GM18517 (cell line): ENCODE measurements at regions not wholly inside any gene's neighbourhood (a gene's known extent, or its start where the extent isn't known, plus 50 kb on each side); places are given as distances from the start of the nearest gene placed in this dataset.
"Not testable (repeated sequence)": the region's sequence is repeated elsewhere in the genome, so short reads cannot be mapped to it uniquely, and the experiment has no call there.

Experiments used
- ATAC-seq: cut with Tn5 transposase; IDR thresholded peaks from one replicate; pipeline ENCODE4 v1.9.1; 2021; ENCODE audit warnings: mild to moderate bottlenecking, moderate library complexity; ENCODE audit not compliant: unreplicated experiment

DNA sequence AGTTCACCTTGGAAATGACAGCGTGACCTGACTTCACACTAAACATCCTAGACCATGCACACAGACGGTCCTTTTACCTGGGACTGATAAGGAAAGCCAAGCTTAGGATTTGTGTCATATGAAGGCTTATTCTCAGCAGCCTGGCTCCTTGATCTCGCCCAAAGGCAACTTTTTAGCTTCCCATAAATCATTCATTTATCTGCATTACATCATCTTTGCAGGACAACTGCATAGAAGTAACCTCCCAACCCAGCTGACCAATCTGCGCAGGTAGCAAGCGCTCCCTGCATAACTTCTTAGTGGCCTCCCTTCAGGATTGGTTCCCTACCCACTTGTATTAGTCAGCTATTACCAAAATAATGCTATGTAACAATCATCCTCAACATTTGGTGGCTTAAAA is 389.9 kb upstream of the PROK2 start:
- ATAC-seq, result no peak

DNA sequence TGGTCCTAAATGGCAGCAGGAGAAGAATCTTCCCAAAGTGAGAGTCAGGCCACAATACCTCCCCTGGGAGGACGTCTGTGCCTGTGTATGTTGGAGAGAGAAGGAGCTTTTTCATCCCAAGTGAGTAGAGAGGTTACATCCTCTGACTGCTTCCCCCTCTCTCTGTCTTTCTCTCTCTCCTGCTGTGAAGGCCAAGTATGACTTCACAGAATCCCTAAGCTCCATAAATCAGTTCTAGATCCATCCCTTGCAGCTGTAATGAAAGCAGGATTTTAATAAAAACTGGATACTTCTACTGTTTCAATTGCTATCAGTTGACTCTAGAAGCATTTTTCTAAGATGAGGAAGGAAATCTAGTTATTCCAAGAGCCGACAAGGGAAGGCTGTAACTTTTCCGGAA is 389.1 kb upstream of the PROK2 start:
- no peak for ATAC-seq

DNA sequence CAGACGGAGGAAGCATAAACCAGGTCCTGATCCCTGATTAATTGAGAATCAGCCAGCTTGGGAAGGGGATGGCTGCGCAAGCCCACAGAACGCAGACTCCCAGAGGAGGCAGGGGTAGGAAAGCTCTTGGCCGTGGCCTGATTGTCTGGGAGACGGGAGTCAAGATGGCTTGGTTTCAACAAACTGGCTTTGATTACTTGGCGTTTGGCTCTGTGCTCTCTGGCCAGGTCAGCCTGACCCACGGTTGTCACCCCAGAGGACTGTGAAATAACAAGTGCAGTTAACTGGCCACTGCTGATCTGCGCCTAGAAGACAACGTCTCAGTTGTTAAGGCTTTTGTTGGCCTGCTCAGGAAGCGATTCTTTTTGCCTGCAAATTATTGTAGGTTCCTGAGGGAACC is 387.0 kb upstream of the PROK2 start:
- ATAC-seq, result no peak

DNA sequence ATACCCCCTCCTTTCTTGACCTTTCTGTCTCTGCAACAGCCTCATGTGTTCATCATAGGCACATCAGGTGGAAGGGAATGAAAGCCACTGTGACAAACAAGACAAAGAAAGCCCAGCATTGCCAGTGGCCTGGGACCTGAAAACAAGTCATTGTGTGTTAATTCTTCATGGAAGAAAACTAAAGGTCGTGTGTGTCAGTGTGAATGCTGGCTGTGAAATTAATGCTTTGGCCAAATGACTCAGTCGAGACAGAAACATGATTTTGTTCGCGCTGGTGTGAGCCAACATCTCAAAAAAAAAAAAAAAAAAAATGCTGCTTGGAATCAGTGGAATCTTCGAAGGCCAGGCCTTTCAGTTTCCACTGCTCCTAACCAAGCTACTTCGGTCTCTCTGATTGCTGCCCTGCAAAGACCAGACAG is 386.5 kb upstream of the PROK2 start:
- no peak for ATAC-seq

DNA sequence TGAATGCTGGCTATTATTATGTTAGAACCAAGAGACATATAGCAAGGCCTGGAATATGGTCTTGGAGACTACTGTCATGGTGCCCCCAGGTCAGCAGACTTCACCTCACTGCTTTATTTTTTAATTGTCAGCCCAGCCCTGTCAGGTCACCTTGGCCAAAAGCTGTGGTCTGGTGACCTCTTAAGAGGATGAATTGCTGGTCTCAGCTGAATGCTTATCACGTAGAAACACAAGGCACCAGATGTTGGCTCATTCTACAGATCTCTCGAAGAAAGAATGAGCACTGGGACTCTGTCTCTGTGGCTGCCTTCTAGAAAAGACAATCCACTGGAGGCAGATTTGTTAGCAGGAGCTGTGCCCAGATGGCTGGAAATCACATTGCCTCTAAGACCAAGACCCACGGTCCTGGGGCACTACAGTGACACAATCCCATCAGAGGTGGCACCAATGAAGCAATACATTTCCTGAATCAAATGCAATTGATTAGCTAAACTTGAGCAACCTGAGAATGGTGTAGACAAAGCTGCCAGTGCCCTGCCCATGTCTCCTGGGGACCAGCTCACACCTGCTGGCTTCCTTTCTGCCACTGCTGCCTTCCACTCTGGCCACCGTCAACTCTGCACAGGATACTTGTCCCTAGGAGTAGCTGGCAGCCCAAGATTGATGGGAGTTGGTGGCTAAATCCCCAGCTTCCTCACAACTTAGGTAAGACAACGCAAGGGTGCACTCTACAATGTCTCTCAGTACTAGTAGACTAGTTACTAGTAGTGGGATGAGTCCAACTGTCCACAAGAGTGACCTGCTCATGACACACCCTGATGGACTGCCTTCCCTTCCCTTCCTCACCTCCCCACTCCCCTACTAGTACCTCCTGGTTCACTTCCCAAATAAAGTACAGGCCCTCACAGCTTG is 384.9 kb upstream of the PROK2 start:
- ATAC-seq, result no peak

DNA sequence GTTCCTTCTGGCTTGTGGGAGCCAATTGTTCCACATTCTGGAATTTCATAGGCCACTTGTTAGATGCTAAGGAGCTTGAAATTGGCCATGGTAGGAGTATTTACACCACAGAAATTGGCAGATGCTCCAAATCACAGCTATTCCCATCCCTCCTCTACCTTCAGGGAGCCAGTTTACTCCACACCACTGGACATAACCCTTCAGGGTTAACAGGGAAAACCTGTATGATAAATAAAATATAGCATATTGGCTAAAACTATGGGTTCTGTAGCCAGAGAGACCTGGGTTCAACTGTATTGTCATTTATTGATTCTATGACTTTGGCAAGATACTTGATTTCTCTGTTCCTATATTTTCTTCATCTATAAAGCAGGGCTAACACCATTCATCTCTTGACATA is 384.2 kb upstream of the PROK2 start:
- no peak for ATAC-seq

DNA sequence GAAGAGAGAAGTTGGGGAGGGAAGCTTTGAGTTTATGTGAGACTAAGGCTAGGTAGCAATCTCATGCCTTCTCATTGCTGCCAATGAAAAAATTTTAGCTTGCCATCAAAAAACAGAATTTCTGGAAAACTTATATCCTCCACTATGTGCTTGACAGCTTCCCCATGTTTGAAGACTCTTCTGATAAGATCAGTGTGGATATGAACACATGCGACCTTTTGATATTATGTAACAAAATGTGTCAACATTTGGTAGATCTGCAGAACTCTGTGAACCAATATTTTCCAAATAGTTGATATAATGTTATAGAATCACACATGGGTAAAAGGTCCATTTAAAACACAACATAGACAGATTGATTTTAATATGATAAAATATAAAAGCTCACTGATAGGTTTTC is 380.9 kb upstream of the PROK2 start:
- no peak for ATAC-seq

DNA sequence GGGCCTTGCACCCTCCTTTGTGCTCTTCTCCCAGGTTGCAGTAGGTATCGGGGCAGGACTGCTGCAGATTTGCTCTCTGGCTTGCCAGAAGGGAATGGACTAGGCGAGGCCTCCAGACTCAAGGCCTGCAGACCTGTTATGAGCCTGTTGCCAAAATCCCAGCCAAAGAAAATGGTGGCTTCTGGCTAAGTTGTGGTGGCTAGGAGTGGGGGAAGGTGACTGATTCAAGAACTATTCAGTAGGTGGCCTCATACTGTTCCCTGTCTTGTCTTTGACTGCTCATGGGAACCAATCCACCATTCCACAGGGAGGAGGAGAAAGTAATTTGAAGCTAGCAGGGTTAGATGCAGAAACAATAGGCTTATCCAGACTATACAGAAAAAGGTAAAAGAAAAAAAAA is 380.4 kb upstream of the PROK2 start:
- no peak for ATAC-seq

DNA sequence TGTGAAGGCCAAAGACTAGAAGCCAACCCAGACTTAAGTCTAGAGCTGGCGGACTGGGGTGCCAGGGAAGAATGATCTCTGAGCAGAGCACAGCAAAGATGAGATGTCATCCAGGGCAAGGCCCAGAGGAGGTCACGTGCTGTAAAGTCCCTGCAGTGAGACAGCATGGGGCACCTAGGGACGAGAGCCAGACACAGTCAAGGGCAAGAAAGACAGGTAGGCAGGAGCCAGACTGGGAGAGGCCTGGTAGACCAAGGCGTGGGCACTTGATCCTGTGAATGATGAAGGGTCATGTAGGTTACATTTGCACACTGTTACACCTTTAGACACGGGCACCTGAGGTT is 379.7 kb upstream of the PROK2 start:
- no peak for ATAC-seq

DNA sequence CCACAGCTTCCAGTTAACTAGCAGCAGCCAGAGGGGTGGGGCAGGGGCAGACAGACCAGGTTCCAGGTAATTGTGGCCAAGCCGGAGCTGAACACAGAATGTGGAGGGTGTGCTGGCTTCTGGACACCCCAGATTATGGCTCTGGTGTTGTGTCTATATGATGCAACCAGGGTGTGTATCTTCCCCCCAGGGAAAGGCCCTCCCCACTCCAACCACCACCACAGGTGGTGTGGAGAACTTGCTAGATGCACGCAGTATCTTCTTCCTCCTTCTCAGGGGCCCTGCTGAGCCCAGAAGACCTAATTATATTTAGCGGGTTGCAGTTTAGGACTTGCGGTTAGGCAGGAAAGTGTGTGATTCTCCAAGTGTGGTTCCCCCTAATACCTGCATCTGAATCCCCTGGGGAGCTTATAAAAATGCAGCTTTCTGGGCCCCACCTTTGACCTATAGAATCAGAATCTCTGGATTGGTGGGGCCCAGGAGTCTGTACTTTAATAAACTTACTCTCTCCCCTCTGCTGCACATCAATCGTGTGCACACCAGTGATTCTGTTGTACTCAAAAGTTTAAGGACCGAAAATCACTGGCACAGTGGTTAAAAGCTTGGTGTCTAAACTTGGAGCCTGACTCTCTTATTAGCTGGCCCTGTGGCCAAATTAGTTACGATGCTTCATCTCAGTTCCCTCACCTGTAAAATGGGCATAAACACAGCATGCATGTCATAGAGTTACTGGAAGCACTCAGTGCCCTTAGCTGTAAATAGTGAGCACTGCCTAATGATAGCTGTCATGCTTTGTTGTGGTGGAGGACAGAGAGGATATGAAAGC is 379.1 kb upstream of the PROK2 start:
- ATAC-seq, result peak; percentile 87

DNA sequence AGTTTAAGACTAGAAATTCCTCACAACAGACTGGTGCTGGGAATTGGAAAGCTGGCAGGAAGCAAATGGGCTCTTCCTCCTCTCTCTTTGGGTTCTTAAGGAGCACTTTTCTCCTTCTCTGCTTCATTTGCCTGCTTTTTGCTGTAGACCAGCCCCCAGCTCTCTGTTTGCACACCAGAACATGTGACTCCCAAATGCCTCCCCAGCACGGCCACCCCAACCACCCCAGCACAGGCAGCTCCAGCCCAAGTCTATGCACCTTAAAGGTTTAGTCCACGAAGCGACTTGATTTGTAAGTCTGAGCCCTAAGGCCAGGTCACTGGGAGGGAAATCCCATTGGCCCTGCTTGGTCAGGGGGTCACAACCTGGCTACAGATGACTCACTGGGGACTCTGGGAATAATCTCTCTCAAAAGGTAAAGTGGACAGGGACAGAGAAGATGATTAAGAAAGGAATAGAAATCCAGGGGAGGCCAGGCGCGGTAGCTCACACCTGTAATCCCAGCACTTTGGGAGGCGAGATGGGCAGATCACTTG is 377.8 kb upstream of the PROK2 start:
- no peak for ATAC-seq

DNA sequence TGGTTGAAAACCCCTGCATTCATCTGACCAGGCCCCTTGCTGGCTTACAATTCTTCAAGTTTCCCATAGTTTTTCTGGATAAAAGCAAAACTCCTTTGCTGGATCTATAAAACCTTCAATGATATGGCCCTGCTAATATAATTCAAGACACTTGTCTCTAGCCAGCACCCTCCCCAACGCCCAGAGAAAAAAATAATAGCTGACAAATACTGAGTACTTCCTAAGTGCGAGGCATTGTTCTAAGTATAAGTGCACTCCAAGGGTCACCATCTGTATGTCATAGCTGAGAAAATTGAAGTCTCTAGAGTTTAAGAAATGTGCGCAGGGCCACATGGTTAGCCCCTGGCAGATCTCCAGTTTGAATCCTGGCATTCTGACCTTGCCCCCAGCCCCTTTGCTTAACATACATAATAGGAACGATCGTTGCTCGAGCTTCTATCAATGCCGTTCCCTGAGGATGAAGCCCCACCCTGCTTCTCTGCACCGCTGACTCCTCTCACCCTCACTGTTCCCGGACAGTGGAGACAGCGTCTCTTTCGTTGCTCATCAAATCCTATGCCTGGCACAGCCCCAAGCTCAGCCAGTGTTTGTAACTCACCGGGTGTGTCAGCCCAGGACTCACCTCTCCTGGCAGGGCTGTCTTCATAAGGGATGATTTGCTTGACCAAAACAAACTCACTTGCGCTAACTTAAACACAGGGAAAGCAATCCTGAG is 377.1 kb upstream of the PROK2 start:
- no peak for ATAC-seq

DNA sequence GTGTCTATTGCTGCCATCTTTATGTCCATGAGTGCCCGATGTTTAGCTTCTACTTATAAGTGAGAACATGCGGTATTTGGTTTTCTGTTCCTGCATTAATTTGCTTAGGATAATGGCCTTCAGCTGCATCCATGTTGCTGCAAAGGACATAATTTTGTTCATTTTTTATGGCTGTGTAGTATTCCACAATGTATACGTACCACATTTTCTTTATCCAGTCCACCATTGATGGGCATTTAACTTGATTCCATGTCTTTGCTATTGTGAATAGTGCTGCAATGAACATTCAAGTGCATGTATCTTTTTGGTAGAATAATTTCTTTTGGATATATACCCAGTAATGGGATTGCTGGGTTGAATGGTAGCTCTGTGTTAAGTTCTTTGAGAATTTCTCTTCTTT is 376.3 kb upstream of the PROK2 start:
- not testable (repeated sequence) for ATAC-seq

DNA sequence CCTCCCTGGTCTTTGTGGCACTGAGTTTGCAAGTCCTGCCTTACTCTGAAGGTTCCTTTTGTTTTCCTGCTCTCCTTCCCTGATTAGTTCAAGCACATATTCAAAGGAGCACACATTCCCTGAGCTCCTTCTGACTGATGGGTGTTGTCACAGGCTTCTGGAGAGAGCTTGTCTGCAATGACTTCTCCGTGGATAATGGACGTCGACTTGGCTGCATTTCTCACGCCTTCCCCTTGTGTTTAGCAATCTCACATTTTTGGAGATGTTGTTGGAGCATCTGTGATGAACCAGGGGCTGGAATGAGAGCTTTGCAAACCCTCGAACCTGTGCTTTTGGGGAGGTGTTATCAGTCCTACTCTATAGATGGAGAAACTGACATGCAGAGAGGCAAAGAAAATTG is 375.4 kb upstream of the PROK2 start:
- ATAC-seq, result no peak

DNA sequence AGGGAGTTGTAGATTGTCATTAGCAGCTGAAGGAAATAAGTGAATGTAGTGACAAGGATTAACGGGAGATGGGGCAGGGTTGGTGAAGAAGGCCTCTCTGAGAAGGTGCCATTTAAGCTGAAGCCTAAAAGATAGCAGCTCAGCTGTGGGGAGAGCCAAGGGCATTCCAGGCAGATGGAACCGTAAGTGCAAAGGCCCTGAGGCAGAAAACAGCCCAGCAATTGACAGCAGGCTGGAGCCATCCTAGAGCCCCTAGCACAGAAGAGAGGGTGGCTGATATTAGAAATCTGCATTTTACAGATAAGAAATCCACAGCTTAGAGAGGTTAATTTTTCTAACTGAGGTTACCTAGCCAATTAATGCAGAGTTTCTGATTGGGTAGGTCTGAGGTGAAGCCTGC is 374.5 kb upstream of the PROK2 start:
- no peak for ATAC-seq

DNA sequence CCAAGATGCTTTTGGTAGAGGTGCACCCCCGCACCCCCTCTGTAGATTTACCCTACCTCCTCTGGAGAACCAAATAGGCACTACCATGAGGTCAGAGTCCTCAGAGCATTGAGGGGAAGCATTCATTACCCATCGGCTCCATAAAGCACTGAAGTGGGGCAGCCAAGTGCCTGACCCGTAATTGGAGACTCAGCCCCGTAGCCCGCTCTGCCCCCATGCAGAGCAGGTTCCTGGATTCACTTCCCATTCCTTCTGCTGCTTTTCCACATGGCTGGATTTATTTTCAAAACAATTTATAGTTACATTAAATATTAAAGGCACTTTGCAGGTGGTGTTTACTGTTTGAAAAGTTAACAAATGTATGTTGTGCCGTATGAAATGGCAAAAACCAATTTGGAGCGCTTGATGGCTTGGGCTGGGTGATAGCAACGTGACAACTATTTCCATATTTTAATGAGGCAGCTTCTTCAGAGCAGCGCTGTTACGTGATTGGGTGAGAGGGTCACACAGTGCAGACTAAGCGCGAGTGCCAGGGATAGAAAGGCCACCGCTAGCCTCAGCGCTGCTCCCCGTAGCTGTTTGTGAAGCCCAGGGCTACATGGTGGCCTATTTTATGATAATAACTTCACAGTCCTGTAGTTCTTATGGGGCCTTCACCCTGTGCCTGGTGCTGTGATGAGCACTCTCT is 373.8 kb upstream of the PROK2 start:
- peak; percentile 7 for ATAC-seq

DNA sequence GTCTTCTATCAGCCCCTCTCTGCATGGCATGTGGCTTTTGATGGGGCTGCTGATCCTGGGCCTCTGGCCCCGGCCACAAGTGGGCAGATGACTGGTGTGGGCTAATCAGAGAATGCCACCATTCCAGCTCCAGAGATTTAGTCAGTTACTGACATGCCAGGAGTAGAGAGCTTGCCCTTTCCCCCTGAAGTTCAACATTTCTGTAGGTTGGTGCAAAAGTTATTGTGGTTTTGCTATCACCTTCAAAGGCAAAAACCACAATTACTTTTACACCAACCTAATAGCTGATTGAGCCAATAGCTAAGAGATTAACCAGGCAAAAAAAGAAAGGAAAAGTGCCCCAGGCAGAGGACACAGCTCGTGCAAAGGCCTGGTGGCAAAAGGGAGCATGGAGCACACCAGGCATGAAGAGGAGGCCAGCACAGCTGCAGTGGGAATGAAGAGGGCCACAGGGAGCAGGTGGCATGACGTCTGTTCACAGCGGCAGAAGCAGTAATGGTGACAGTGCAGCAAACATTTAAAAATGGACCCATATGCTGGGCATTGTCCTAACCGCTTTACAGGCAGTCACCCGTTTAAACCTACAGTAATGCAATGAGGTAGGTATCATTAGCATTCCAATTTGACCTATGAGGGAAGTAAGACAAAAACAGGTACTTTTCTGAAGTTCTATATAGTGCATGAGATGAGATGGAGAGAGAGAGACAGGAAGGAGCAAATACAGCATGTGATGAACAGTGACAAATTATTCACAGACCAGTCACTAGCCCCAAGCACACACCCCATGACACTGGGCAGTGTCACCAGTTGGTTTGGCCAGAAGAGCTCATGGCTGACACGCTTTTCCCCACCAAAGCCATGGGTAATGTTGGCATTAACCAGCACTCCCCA is 373.0 kb upstream of the PROK2 start:
- peak; percentile 59 for ATAC-seq

DNA sequence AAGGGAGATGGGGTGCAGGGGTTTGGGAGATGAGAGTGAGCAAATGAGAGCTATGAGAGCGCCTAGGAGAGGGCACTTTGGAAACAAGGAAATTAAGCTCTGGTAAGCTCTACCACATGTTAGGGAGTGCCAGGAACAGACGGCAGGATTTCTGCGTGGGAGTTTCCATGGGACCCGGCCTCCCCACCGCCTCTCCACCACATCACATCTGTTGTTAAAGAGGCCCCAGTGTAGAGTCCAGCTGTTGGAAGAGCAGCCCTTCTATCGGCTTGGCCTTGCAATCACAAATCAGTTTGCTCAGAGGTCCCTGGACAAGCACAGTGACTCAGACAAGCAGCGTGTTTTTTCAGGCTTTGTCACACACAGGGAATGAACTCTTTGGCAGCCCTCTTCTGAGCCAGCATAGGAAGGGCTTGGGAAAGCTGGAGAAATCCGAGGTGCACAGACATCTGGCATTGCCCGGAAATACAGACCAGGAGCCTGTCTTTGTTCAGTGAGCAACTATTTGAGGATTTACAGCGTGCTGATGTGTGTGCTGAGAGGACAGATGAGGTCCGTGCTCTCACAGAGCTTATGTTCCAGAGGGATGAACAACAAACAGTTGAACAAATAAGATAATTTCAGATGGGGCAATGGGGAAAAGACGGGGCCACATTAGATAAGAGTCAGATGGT is 370.6 kb upstream of the PROK2 start:
- ATAC-seq, result no peak
